Smooth muscle cell (in vitro differentiated cells): ENCODE measurements at regions not wholly inside any gene's neighbourhood (a gene's known extent, or its start where the extent isn't known, plus 50 kb on each side); places are given as distances from the start of the nearest gene placed in this dataset.
A peak's percentile ranks its signal among the peaks of the same experiment; 100 is the strongest.

Experiments used
- DNase-seq: peaks from one replicate; lab custom pipeline; 2025; ENCODE audit not compliant: unreplicated experiment; lab: John Stamatoyannopoulos, UW
- H2AFZ ChIP-seq: fragments of 200-600 bp; sonication (generic); 2 replicates; pipeline ENCODE4 v1.6.0; 2016; ENCODE audit warnings: antibody characterized with exemption, low read depth, mild to moderate bottlenecking
- H3F3A ChIP-seq: fragments of 200-600 bp; sonication (generic); 2 replicates; pipeline ENCODE4 v1.6.0; 2017; ENCODE audit warnings: antibody characterized with exemption, low read depth
- H3K27ac ChIP-seq: fragments of 200-600 bp; sonication (generic); 2 replicates; pipeline ENCODE4 v1.5.1; 2016; ENCODE audit warnings: low read depth, mild to moderate bottlenecking
- H3K27me3 ChIP-seq: fragments of 200-600 bp; sonication (generic); 2 replicates; pipeline ENCODE4 v1.6.1; 2016; ENCODE audit warnings: low read depth, mild to moderate bottlenecking
- H3K36me3 ChIP-seq: fragments of 200-600 bp; sonication (generic); 2 replicates; pipeline ENCODE4 v1.5.1; 2016; ENCODE audit warnings: low read depth
- H3K4me1 ChIP-seq: fragments of 200-600 bp; sonication (generic); 2 replicates; pipeline ENCODE4 v1.5.1; 2016; ENCODE audit warnings: low read depth
- H3K4me2 ChIP-seq: fragments of 200-600 bp; sonication (generic); 2 replicates; pipeline ENCODE4 v1.6.0; 2016; ENCODE audit warnings: mild to moderate bottlenecking
- H3K4me3 ChIP-seq: fragments of 200-600 bp; sonication (generic); 2 replicates; pipeline ENCODE4 v1.5.1; 2016; ENCODE audit warnings: mild to moderate bottlenecking
- H3K79me2 ChIP-seq: fragments of 200-600 bp; sonication (generic); 2 replicates; pipeline ENCODE4 v1.6.0; 2016; ENCODE audit warnings: low read depth, mild to moderate bottlenecking
- H3K9ac ChIP-seq: fragments of 200-600 bp; sonication (generic); 2 replicates; pipeline ENCODE4 v1.6.0; 2016; ENCODE audit warnings: low read depth
- H3K9me3 ChIP-seq: fragments of 200-600 bp; sonication (generic); replicated peaks from 2 replicates; pipeline ENCODE4 v1.5.1; 2016; ENCODE audit warnings: low read depth
- H4K20me1 ChIP-seq: fragments of 200-600 bp; sonication (generic); 2 replicates; pipeline ENCODE4 v1.6.0; 2016; ENCODE audit warnings: low read depth
- CTCF ChIP-seq: fragments of 200-600 bp; sonication (generic); IDR thresholded peaks from 2 replicates; pipeline ENCODE4 v1.5.1; 2017; ENCODE audit warnings: borderline replicate concordance, mild to moderate bottlenecking, antibody characterized with exemption; ENCODE audit not compliant: insufficient read depth, poor library complexity, severe bottlenecking
- WGBS: methylation state at CpG from one replicate; pipeline ENCODE4 v1.1.7; 2016; ENCODE audit warnings: low lambda C conversion rate; 5-methylcytosine and 5-hydroxymethylcytosine counted together

GRCh38 chr9:80605129-80605528, 1033.4 kb downstream of the TLE4 start:
- TF ChIP-seq CTCF = peak; percentile 47
- 58% methylated on average over 2 of the region's 2 CpGs for WGBS
- H3K9ac ChIP-seq = no peak overlapping the region
- H4K20me1 ChIP-seq = no peaks in the 10 kb centered on the region
- H3K36me3 ChIP-seq = no peaks in the 10 kb centered on the region
- no peaks in the 10 kb centered on the region for H3K9me3 ChIP-seq
- H3K27me3 ChIP-seq = no peaks in the 10 kb centered on the region
- H3K4me2 ChIP-seq = no peak overlapping the region
- H3K27ac ChIP-seq = no peak overlapping the region
- no peaks in the 10 kb centered on the region for H3K79me2 ChIP-seq
- no peak overlapping the region for H2AFZ ChIP-seq
- DNase-seq = no peak
- peaks cover 9% of the 10 kb centered on the region for H3F3A ChIP-seq
- H3K4me3 ChIP-seq = no peak overlapping the region
- peaks cover 15% of the 10 kb centered on the region for H3K4me1 ChIP-seq

- Histone ChIP-seq H3K9me3 (no peaks in the 10 kb centered on the region), H3K27ac (no peak overlapping the region), H3K79me2 (no peaks in the 10 kb centered on the region), H3K36me3 (no peaks in the 10 kb centered on the region), H3K27me3 (no peaks in the 10 kb centered on the region), H3F3A (peaks cover 9% of the 10 kb centered on the region), H3K4me3 (no peak overlapping the region), H3K9ac (no peak overlapping the region), H3K4me1 (peaks cover 15% of the 10 kb centered on the region), H2AFZ (no peak overlapping the region), H4K20me1 (no peaks in the 10 kb centered on the region), H3K4me2 (no peak overlapping the region)
- WGBS = 85% methylated on average over 5 of the region's 5 CpGs
- DNase-seq = no peak
- no peak for TF ChIP-seq CTCF
Measured at GRCh38 chr9:80602291-80602690, 1030.5 kb downstream of the TLE4 start.

- H3K4me1 ChIP-seq = no peaks in the 10 kb centered on the region
- no peak overlapping the region for H3K4me2 ChIP-seq
- no peaks in the 10 kb centered on the region for H3F3A ChIP-seq
- H3K9me3 ChIP-seq = no peaks in the 10 kb centered on the region
- no peaks in the 10 kb centered on the region for H3K27me3 ChIP-seq
- H4K20me1 ChIP-seq = no peaks in the 10 kb centered on the region
- H3K79me2 ChIP-seq = no peaks in the 10 kb centered on the region
- H3K4me3 ChIP-seq = no peak overlapping the region
- TF ChIP-seq CTCF = no peak
- no peak for DNase-seq
- no peak overlapping the region for H3K27ac ChIP-seq
- H2AFZ ChIP-seq = no peak overlapping the region
- no peak overlapping the region for H3K9ac ChIP-seq
- no peaks in the 10 kb centered on the region for H3K36me3 ChIP-seq
Measured at GRCh38 chr9:80596579-80596978, 1024.8 kb downstream of the TLE4 start.

- Histone ChIP-seq H3K4me1 (no peaks in the 10 kb centered on the region), H3K9ac (no peak overlapping the region), H3K9me3 (no peaks in the 10 kb centered on the region), H3K36me3 (no peaks in the 10 kb centered on the region), H4K20me1 (no peaks in the 10 kb centered on the region), H3K27me3 (no peaks in the 10 kb centered on the region), H3K4me2 (no peak overlapping the region), H3K79me2 (no peaks in the 10 kb centered on the region), H3F3A (no peaks in the 10 kb centered on the region), H3K4me3 (no peak overlapping the region), H2AFZ (no peak overlapping the region), H3K27ac (no peak overlapping the region)
- DNase-seq = no peak
- TF ChIP-seq CTCF = no peak
- WGBS = 84% methylated on average over 4 of the region's 4 CpGs
Measured at GRCh38 chr9:80595192-80595591, 1023.4 kb downstream of the TLE4 start.
